ENCODE measurements at regions not wholly inside any gene's neighbourhood (a gene's known extent, or its start where the extent isn't known, plus 50 kb on each side); places are given as distances from the start of the nearest gene placed in this dataset.

- Histone ChIP-seq H3K9me3 (ENCODE audit: low read depth, low read length) (no peaks in the 10 kb centered on the region), H4K20me1 (ENCODE audit: insufficient read depth, low read length) (no peaks in the 10 kb centered on the region), H3K36me3 (ENCODE audit: insufficient read depth, low read length) (no peaks in the 10 kb centered on the region), H2AFZ (ENCODE audit: low read length) (no peak overlapping the region), H3K27ac (ENCODE audit: low read depth, low read length) (no peak overlapping the region), H3K4me3 (ENCODE audit: insufficient read depth, low read length) (no peak overlapping the region), H3K4me2 (ENCODE audit: insufficient read depth, low read length) (no peak overlapping the region), H3K79me2 (ENCODE audit: insufficient read depth, low read length) (no peaks in the 10 kb centered on the region), H3K27me3 (ENCODE audit: insufficient read depth, low read length) (no peaks in the 10 kb centered on the region), H3K4me1 (ENCODE audit: insufficient read depth, low read length) (no peaks in the 10 kb centered on the region)
- DNase-seq (ENCODE audit: insufficient read length, low spot score, missing footprints): peak; percentile 8
- TF ChIP-seq CTCF (IDR thresholded peaks at IDR 0.05; ENCODE audit: extremely low read depth, low read depth, low read length): no peak
These were observed 52.2 kb upstream of the TRHDE start for GRCh38 chr12:72219937-72220336.
